Endothelial cell of umbilical vein (primary cell): ENCODE measurements at regions not wholly inside any gene's neighbourhood (a gene's known extent, or its start where the extent isn't known, plus 50 kb on each side); places are given as distances from the start of the nearest gene placed in this dataset.

ENCODE experiments used
- BruUV-seq: library from RNA; stranded (reverse); fragments of 400-500 nt; replicated peaks from 2 replicates; lab custom pipeline; 2021; lab: Mats Ljungman, UMichigan
- CTCF ChIA-PET: fragments of 300-600, 350-600 bp; sonication (Branson Sonifier 250); formaldehyde crosslinking; loops from one replicate; lab custom pipeline; 2021; ENCODE audit warnings: antibody characterized with exemption, inconsistent platforms; lab: Charles Lee
- POLR2A ChIA-PET: fragments of 300-600, 350-600 bp; sonication (Branson Sonifier 250); formaldehyde crosslinking; loops from one replicate; lab custom pipeline; 2021; ENCODE audit warnings: antibody characterized with exemption, inconsistent platforms; lab: Charles Lee
- DNase-seq: peaks from one replicate; pipeline ENCODE4 v3.0.0-alpha.2; 2011; ENCODE audit warnings: low read depth, low spot score
- FAIRE-seq: peaks from 2 replicates; lab custom pipeline; 2011; peaks lifted over from hg19 to GRCh38; lab: Jason Lieb, UNC
- H2AFZ ChIP-seq: 2 replicates; pipeline ENCODE4 v1.6.0; 2012; ENCODE audit warnings: low read depth, low read length, control low read depth, inconsistent platforms
- H3K27ac ChIP-seq: 2 replicates; pipeline ENCODE4 v1.5.1; 2011; ENCODE audit warnings: low read depth, mild to moderate bottlenecking, control low read depth, low read length, moderate library complexity; ENCODE audit not compliant: insufficient read depth
- H3K27me3 ChIP-seq, 2 experiments: 2 replicates each; pipeline versions ENCODE4 v1.6.0 to v1.6.1; 2011; ENCODE audit warnings: low read length in 2 of 2, mixed read lengths in 1 of 2; ENCODE audit not compliant: control insufficient read depth in 2 of 2, insufficient read depth in 2 of 2
- H3K36me3 ChIP-seq, 2 experiments: 2 replicates in 1 of 2; 3 replicates in 1 of 2; pipeline ENCODE4 v1.5.1; 2011; ENCODE audit warnings: low read length in 2 of 2, mild to moderate bottlenecking in 1 of 2, moderate library complexity in 1 of 2; ENCODE audit not compliant: control insufficient read depth in 2 of 2, insufficient read depth in 2 of 2; ENCODE audit errors: extremely low read depth in 1 of 2
- H3K4me1 ChIP-seq: 3 replicates; pipeline ENCODE4 v1.5.1; 2011; ENCODE audit warnings: mild to moderate bottlenecking, low read length; ENCODE audit not compliant: control insufficient read depth, insufficient read depth; ENCODE audit errors: extremely low read depth
- H3K4me2 ChIP-seq: 2 replicates; pipeline ENCODE4 v1.6.1; 2011; ENCODE audit warnings: low read length, control low read depth, mixed read lengths; ENCODE audit not compliant: insufficient read depth
- H3K4me3 ChIP-seq, 3 experiments: fragments of 200-600 bp in 1 of 3; sonication (generic), shearing (Covaris generic) in 1 of 3; replicated peaks in 1 of 3; 2 replicates each; pipeline ENCODE4 v1.5.1; 2011 to 2016; ENCODE audit warnings: control low read depth in 3 of 3, low read length in 3 of 3, mild to moderate bottlenecking in 2 of 3, inconsistent platforms in 1 of 3, low read depth in 1 of 3, moderate library complexity in 1 of 3; ENCODE audit not compliant: insufficient read depth in 1 of 3
- H3K79me2 ChIP-seq: 2 replicates; pipeline ENCODE4 v1.6.0; 2012; ENCODE audit warnings: low read length, inconsistent platforms; ENCODE audit not compliant: control insufficient read depth, insufficient read depth
- H3K9ac ChIP-seq: replicated peaks from 2 replicates; pipeline ENCODE3; 2011; ENCODE audit warnings: low read length, control low read depth; ENCODE audit not compliant: insufficient read depth; ENCODE audit errors: extremely low read depth
- H3K9me1 ChIP-seq: replicated peaks from 3 replicates; pipeline ENCODE4 v1.6.0; 2011; ENCODE audit warnings: mild to moderate bottlenecking, low read length; ENCODE audit not compliant: control insufficient read depth, insufficient read depth; ENCODE audit errors: extremely low read depth
- H3K9me3 ChIP-seq: replicated peaks from 2 replicates; pipeline ENCODE4 v1.5.1; 2012; ENCODE audit warnings: low read length, inconsistent platforms; ENCODE audit not compliant: control insufficient read depth, insufficient read depth
- H4K20me1 ChIP-seq: replicated peaks from 2 replicates; pipeline ENCODE3; 2011; ENCODE audit warnings: mild to moderate bottlenecking, low read length; ENCODE audit not compliant: control insufficient read depth, insufficient read depth; ENCODE audit errors: extremely low read depth
- EZH2 ChIP-seq: IDR thresholded peaks from 2 replicates; pipeline ENCODE4 v1.6.1; 2012; ENCODE audit warnings: borderline replicate concordance, low read depth, mild to moderate bottlenecking, moderate library complexity, low read length, inconsistent platforms; ENCODE audit not compliant: severe bottlenecking
- FOS ChIP-seq: IDR thresholded peaks from 2 replicates; pipeline ENCODE4 v1.6.1; 2011; ENCODE audit warnings: mild to moderate bottlenecking, low read length, moderate library complexity, borderline replicate concordance; ENCODE audit not compliant: insufficient read depth
- GATA2 ChIP-seq: IDR thresholded peaks from 2 replicates; pipeline ENCODE4 v1.7.0; 2011; ENCODE audit warnings: low read depth, mild to moderate bottlenecking, moderate library complexity, mixed read lengths, low read length; ENCODE audit not compliant: insufficient read length, insufficient read depth
- JUN ChIP-seq: IDR thresholded peaks from 2 replicates; pipeline ENCODE4 v1.6.1; 2011; ENCODE audit warnings: borderline replicate concordance, low read depth; ENCODE audit not compliant: insufficient read length, insufficient read depth
- MYC ChIP-seq: IDR thresholded peaks from one replicate; pipeline ENCODE4 v1.6.1; 2011; ENCODE audit warnings: mild to moderate bottlenecking, low read depth, low read length
- POLR2A ChIP-seq: IDR thresholded peaks from 2 replicates; pipeline ENCODE4 v1.6.1; 2012; ENCODE audit warnings: low read depth, mild to moderate bottlenecking, control low read depth, low read length
- POLR2AphosphoS5 ChIP-seq: IDR thresholded peaks from 2 replicates; pipeline ENCODE4 v1.6.1; 2012; ENCODE audit warnings: low read depth, mild to moderate bottlenecking, control low read depth, low read length, moderate library complexity; ENCODE audit not compliant: insufficient read depth
- dilution Hi-C: fragments of 300-500 bp; cut with MboI; formaldehyde crosslinking; loops from one replicate; pipeline ENCODE4 v1.15.0; 2019; ENCODE audit warnings: low sequenced_read_pairs; ENCODE audit not compliant: extremely low pct_ligation_motif_present
- intact Hi-C: fragments of 100-400 bp; cut with micrococcal nuclease; formaldehyde crosslinking; loops from one replicate; pipeline ENCODE4 v1.10.0; 2022
- TF ChIP-seq, protein P1 (sequence below): IDR thresholded peaks from 2 replicates; pipeline ENCODE4 v1.6.1; 2011; ENCODE audit not compliant: insufficient read depth, insufficient read length
- TF ChIP-seq, protein P2 (sequence below), 2 donors: IDR thresholded peaks; 1 replicate in 1 of 2; 2 replicates in 1 of 2; pipeline ENCODE4 v1.5.1; 2011; ENCODE audit warnings: low read length in 2 of 2, mild to moderate bottlenecking in 2 of 2, moderate library complexity in 2 of 2, control low read depth in 1 of 2, inconsistent platforms in 1 of 2, low read depth in 1 of 2; ENCODE audit not compliant: insufficient read depth in 1 of 2; ENCODE audit errors: extremely low read depth in 1 of 2

DNA sequence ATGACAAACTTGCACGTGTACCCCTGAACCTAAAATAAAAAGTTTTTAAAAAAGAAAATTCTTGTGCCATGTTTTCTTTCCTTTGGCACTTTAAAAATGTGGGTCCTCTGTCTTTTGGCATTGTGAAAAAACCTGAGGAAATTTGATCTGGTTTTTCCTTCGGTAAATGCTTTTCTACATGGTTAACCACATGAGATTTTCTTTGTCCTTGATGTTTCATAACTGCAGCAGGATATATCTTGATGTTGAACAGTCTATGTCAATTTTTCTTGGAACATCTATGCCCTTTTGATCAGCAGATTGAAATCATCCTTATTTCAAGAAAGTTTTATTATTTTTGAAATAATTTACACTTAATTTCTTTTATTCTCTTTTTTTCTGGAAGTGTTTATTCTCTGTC is 109.1 kb downstream of the TMEM17 start:
- no peaks in the 10 kb centered on the region for H3K9me3 ChIP-seq
- POLR2A ChIA-PET = no interaction called here
- TF ChIP-seq JUN (no peak), EZH2 (no peak), GATA2 (no peak), MYC (no peak), POLR2A (no peak), POLR2AphosphoS5 (no peak), FOS (no peak)
- TF ChIP-seq, protein P1, sequence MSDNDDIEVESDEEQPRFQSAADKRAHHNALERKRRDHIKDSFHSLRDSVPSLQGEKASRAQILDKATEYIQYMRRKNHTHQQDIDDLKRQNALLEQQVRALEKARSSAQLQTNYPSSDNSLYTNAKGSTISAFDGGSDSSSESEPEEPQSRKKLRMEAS = no peak
- TF ChIP-seq, protein P2, sequence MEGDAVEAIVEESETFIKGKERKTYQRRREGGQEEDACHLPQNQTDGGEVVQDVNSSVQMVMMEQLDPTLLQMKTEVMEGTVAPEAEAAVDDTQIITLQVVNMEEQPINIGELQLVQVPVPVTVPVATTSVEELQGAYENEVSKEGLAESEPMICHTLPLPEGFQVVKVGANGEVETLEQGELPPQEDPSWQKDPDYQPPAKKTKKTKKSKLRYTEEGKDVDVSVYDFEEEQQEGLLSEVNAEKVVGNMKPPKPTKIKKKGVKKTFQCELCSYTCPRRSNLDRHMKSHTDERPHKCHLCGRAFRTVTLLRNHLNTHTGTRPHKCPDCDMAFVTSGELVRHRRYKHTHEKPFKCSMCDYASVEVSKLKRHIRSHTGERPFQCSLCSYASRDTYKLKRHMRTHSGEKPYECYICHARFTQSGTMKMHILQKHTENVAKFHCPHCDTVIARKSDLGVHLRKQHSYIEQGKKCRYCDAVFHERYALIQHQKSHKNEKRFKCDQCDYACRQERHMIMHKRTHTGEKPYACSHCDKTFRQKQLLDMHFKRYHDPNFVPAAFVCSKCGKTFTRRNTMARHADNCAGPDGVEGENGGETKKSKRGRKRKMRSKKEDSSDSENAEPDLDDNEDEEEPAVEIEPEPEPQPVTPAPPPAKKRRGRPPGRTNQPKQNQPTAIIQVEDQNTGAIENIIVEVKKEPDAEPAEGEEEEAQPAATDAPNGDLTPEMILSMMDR (IDR thresholded peaks at IDR 0.05; ENCODE audit: extremely low read depth in 1 of 2, insufficient read depth in 1 of 2, low read depth in 1 of 2, low read length in 2 of 2) = no peak
- dilution Hi-C loops (no loop called here), intact Hi-C loops (no loop called here)
- no peak overlapping the region for H3K4me3 ChIP-seq
- no peaks in the 10 kb centered on the region for H3K36me3 ChIP-seq
- FAIRE-seq = no peak
- H3K79me2 ChIP-seq = no peaks in the 10 kb centered on the region
- no TSS peak for BruUV-seq
- CTCF ChIA-PET = interaction anchor here (0.6 to 1.5 kb wide), 6 partner anchors 11 to 403 kb away, joined by 3 to 6 read pairs (median 3); no protein-coding TSS in a partner anchor
- no peak overlapping the region for H2AFZ ChIP-seq
- peaks cover 0 to 3% of the 10 kb centered on the region in 2 experiments for H3K27me3 ChIP-seq
- no peaks in the 10 kb centered on the region for H4K20me1 ChIP-seq
- no peak overlapping the region for H3K27ac ChIP-seq
- H3K9me1 ChIP-seq = no peaks in the 10 kb centered on the region
- H3K4me1 ChIP-seq = no peaks in the 10 kb centered on the region
- H3K9ac ChIP-seq = no peak overlapping the region
- no peak for DNase-seq
- no peak overlapping the region for H3K4me2 ChIP-seq
